NT2/D1 (cell line): ENCODE measurements at regions not wholly inside any gene's neighbourhood (a gene's known extent, or its start where the extent isn't known, plus 50 kb on each side); places are given as distances from the start of the nearest gene placed in this dataset.

Experiments used
- SUZ12 ChIP-seq: IDR thresholded peaks from 2 replicates; pipeline ENCODE4 v1.6.1; 2011; ENCODE audit not compliant: insufficient read length, insufficient read depth; ENCODE audit errors: extremely low read depth
- YY1 ChIP-seq: IDR thresholded peaks from 2 replicates; pipeline ENCODE4 v1.6.1; 2011; ENCODE audit not compliant: insufficient read length, insufficient read depth
- ZNF274 ChIP-seq: IDR thresholded peaks from 2 replicates; pipeline ENCODE4 v1.6.1; 2011; ENCODE audit warnings: mild to moderate bottlenecking, low read depth, low read length

- no peak for TF ChIP-seq YY1
- TF ChIP-seq SUZ12: no peak
- TF ChIP-seq ZNF274: no peak
Measured at GRCh38 chr2:167861574-167862193, 385.7 kb downstream of the STK39 start.
